G401.6 (cell line): ENCODE measurements at regions not wholly inside any gene's neighbourhood (a gene's known extent, or its start where the extent isn't known, plus 50 kb on each side); places are given as distances from the start of the nearest gene placed in this dataset.

Source experiments
- FAIRE-seq: peaks from 2 replicates; lab custom pipeline; 2012; peaks lifted over from hg19 to GRCh38; lab: Jason Lieb, UNC

DNA sequence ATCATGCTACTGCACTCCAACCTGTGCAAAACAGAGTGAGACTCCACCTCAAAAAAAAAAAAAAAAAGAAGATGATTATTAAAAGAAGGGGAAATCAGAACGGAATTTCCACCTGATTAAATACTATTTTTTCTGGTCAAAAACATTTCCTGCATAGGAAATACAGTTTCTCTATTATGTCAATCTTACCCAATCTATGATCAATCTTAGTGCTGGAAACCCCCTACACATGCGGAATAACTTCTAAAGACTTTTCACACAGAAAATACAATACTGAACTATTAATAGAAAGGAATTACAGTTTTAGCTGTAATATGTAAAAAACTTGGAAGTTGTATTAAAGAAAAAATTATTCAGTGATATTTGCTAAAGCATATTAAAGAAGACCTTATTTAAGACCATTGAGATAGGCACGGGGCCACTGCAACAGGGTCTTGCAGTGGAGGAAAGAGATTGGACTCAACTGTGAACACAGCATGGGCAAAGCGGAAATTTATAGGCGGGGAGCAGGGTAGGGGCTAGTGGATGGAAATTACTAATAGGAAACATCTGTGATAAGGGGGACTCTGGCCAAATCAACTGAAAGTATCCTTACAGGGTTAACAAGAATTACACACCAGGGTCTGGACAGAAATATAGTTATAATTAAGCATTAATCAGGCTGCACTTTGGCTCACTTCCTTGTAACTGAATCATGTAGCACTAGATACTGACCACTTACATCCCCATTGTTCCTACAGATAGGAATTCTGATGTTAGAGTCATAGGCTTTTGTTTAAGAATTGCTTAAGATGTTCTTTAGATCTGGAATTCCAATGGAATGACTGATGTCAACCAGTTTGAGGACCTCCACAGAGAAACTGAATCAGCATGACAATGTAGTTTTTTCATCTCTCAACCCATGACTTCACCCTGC is 411.5 kb upstream of the DDI1 start:
- FAIRE-seq = no peak

GRCh38 chr11:103625624-103625965 is 410.8 kb upstream of the DDI1 start:
- no peak for FAIRE-seq

DNA sequence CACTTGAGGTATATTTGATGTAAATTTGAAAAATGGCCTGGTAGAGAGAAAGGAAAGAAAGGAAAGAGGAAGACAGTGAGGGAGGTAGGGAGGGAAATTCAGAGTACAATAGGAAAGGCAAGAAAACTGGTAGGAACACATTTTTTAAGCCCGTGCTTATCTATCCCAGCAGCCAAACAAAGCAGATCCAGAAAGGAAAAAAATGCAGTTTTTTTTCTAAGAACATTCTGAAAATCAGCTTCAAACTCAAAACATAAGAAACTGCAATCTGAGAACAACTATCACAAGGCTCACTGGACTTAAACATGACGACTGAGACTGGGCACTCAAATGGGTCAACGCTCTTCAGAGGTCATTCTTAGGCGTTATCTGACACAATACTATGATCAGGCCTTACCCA is 408.3 kb upstream of the DDI1 start:
- FAIRE-seq = no peak

DNA sequence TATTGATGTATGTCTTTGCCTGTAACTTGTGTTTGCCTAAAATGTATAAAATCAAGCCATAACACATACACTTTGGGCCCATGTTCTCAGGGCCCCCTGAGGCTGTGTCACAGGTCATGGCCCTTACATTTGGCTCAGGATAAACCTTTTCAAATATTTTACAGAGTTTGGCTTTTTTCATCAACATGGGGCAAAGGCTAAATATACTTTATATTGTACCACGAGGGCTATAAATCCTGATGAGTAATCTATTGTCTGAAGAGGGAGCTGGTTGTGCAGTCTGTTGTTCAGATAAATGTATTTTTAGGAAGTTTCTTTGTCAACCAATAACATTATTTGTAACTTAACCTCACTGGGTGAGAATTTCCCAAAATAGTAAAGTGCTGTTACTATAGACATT is 404.6 kb upstream of the DDI1 start:
- FAIRE-seq = no peak

- no peak for FAIRE-seq
These were observed 403.2 kb upstream of the DDI1 start for GRCh38 chr11:103633068-103633788.

- no peak for FAIRE-seq
These were observed 402.4 kb upstream of the DDI1 start for GRCh38 chr11:103633819-103634590.

DNA sequence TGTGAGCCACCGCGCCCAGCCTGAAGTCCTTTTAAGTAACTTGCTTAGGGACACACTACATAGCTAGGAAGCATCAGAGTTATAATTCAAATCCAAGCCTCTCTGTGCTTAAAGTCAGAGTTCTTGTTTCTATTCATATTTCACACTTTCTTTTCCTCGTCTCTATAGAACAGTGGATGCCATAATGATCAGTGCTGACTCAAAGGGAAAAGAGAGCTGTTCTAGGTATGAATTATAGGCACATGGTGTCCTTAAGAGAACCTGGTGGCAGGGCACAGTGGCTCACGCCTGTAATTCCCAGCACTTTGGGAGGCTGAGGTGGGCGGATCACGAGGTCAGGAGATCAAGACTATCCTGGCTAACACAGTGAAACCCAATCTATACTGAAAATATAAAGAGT is 400.2 kb upstream of the DDI1 start:
- FAIRE-seq = no peak

DNA sequence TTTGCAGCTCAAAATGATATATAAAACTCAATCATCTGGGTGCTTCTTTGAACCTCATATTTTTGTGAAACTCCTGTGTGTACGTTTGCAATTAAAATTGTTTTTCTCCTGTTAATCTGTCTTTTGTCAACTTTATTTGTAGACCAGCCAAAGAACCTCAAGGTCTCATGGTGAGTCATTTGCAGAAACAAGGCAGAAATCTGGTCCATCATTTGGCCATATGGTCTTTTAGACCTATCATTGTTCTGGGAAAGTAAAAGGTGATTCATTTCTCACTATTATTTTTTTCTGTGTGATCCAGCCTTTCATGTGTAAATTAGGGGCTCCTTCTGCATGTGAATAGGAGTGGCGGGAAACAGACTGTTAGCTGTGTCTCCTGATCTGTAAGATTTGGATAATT is 399.1 kb upstream of the DDI1 start:
- FAIRE-seq = no peak

DNA sequence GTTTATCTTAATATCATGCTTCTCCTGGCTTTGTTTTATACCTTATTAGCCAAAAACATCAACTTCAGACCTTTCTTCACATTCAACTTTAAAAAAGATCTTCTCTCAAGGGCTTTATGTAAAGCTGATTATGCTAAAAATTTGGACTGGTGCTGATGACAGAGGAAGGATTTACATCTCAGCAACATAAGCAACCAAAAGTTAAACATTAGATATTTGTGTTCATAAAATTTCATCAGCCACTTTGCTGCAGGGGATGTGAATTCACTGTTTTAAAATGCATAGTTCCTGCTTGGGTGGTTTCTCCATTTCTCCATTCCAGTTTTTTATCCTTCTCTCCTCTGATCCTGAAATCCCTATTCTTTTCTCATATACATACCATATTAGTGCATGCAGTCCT is 398.6 kb upstream of the DDI1 start:
- no peak for FAIRE-seq

- FAIRE-seq = no peak
These were observed 391.8 kb upstream of the DDI1 start for GRCh38 chr11:103644676-103645075.

GRCh38 chr11:103648054-103648453 is 388.4 kb upstream of the DDI1 start:
- no peak for FAIRE-seq

- no peak for FAIRE-seq
These were observed 387.6 kb upstream of the DDI1 start for GRCh38 chr11:103648670-103649400.

DNA sequence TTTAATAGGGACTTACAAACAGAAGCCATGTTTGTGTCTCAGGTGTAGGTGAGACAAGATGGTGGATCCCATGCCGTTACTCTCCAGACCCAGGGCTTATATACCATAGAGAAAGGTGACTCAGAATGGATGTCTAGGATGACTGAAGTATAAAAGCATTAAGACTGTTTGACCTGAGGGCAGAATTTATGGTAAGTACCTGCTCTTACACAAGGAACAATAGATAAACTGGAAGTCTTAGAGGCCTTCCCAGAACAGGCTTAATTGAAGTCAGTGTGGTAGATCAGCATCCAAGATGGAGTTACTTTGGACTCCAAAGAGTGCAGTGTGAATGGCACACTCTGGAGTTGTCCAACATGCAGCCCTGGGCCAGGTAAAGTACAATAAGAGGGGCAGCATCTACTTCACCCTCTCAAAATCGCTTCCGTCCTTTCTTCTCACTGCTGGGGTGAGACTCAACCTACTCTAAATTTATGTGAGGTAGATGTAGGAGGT is 387.0 kb upstream of the DDI1 start:
- FAIRE-seq = no peak

DNA sequence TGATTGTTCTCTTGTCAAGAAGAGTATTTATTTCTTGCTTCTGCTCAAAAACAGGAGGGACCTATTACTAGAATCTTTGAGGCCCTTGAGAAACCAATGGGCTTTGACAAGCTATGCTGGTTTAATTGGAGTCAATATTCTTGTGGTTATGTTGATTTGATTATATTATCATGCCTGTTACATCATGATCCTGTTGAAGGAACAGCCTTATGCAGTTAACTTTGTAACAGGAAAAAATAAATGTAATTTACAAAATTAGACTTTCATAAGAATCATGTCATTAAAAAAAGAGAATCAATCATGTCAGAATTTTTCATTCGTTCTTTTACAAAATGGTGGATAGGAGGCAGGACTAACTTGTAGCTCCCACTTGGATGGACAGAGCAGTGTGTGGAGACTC is 386.1 kb upstream of the DDI1 start:
- FAIRE-seq = no peak

DNA sequence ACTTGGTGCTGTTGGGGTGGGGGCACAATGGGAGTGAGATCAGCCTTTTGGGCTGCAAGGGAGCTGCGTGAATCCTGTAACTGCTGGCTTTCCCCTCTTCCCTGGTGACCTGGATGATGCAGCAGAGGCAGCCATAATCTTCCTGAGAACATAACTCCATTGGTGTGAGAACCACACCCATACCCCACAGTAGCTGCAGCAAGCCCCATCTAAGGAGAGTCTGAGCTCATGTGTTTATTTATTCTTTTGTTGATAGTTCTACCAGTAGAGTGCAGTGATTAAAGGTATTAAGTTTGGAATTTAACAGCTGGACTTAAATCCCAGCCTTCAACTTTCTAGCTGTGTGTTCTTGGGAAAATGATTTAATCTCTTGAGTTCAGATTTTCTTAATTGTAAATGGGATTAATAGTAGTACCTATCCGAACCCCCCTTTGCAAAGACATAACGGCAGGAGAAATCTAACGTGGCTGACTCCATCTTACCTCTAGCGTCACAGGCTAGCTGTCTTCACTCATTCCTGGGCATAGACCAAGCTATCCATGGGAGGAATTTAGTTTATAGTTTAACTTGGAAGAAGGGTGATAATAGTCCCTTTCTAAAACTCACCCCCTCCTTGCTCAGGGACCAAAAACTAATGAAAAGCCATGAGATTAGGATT is 385.0 kb upstream of the DDI1 start:
- FAIRE-seq = no peak

- FAIRE-seq = no peak
These were observed 384.4 kb upstream of the DDI1 start for GRCh38 chr11:103652013-103652412.

- no peak for FAIRE-seq
These were observed 380.1 kb upstream of the DDI1 start for GRCh38 chr11:103656382-103656781.

- FAIRE-seq = no peak
These were observed 377.2 kb upstream of the DDI1 start for GRCh38 chr11:103659206-103659618.

- FAIRE-seq = no peak
These were observed 376.7 kb upstream of the DDI1 start for GRCh38 chr11:103659743-103660142.

- FAIRE-seq = no peak
These were observed 375.3 kb upstream of the DDI1 start for GRCh38 chr11:103661185-103661584.

DNA sequence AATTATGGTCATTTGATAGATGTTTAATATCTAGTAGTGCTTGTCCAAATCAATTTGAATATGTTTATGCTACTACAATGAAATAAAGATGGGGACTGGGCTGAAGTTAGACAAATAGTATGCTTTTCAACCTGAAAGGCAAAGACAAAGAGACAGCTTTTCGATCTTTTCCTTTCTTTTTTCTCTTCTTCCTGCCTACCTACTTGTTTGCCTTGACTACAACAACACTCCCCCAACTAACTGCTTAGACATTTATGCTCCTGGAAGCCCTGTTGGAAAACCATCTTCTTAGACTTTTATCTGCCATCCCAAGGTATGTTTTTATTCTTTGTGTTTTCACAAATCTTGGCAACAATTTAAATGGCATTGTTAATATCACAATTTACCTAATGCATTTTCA is 374.4 kb upstream of the DDI1 start:
- FAIRE-seq = no peak

GRCh38 chr11:103662880-103663279 is 373.6 kb upstream of the DDI1 start:
- FAIRE-seq = no peak
